Astrocyte (in vitro differentiated cells and primary cell): ENCODE measurements at regions not wholly inside any gene's neighbourhood (a gene's known extent, or its start where the extent isn't known, plus 50 kb on each side); places are given as distances from the start of the nearest gene placed in this dataset.

Experiments used
- CTCF ChIP-seq: IDR thresholded peaks from 2 replicates; pipeline ENCODE4 v1.5.1; 2011; ENCODE audit warnings: low read depth, mild to moderate bottlenecking, inconsistent platforms, low read length, moderate library complexity; ENCODE audit not compliant: insufficient read depth
- EZH2 ChIP-seq: IDR thresholded peaks from 2 replicates; pipeline ENCODE4 v1.6.1; 2012; ENCODE audit warnings: mild to moderate bottlenecking, low read length, inconsistent platforms; ENCODE audit not compliant: insufficient read depth

- TF ChIP-seq CTCF (no peak), EZH2 (no peak)
These were observed 81.4 kb upstream of the VRK2 start for GRCh38 chr2:57965219-57965618.
